GM21529 (cell line): ENCODE measurements at regions not wholly inside any gene's neighbourhood (a gene's known extent, or its start where the extent isn't known, plus 50 kb on each side); places are given as distances from the start of the nearest gene placed in this dataset.
"Not testable (repeated sequence)": the region's sequence is repeated elsewhere in the genome, so short reads cannot be mapped to it uniquely, and the experiment has no call there.

Experiments used
- ATAC-seq: cut with Tn5 transposase; IDR thresholded peaks from one replicate; pipeline ENCODE4 v1.9.1; 2021; ENCODE audit not compliant: unreplicated experiment

GRCh38 chr7:34330308-34330707, 327.7 kb upstream of the NPSR1 start:
- ATAC-seq, result no peak

GRCh38 chr7:34331102-34331501, 326.9 kb upstream of the NPSR1 start:
- ATAC-seq, result no peak

- ATAC-seq, result no peak
Measured at GRCh38 chr7:34332006-34332405, 326.0 kb upstream of the NPSR1 start.

DNA sequence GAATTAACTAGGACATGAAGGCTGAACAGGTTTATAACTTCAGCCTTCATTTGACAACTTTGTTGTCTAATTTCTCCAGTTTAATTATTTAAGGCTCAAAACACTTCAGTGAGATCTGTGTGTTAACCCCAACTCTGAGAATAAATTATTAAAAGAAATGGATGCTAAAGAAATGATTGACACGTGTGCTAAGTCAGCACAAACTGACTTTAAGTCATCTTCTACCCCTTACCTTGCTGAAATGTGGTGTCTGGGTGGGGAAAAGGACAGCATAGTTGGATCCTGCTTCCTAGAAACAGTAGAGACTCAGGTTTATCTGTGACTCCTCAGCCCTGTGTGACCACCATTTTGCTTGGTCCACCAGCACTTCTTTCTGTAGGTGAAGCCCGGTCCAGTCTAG, 324.8 kb upstream of the NPSR1 start:
- no peak for ATAC-seq

GRCh38 chr7:34333925-34334324, 324.1 kb upstream of the NPSR1 start:
- ATAC-seq, result no peak

DNA sequence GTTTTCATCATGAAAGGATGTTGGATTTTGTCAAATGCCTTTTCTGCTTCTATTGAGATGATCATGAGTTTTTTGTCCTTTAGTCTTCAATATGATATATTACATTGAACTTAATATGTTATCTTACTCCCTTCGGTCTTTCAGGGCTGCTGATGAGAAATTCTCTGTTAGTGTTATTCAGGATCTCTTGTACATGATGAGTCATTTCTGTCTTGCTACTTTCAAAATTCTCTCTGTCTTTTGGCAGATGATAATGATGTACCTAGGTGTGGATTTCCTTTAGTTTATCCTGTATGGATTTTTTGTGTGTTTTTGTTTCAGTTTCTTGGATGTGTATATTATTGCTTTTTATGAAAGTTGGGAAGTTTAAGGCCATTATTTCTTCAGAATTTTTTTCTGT, 320.9 kb upstream of the NPSR1 start:
- ATAC-seq, result no peak

GRCh38 chr7:34338961-34339526, 319.0 kb upstream of the NPSR1 start:
- ATAC-seq, result no peak

DNA sequence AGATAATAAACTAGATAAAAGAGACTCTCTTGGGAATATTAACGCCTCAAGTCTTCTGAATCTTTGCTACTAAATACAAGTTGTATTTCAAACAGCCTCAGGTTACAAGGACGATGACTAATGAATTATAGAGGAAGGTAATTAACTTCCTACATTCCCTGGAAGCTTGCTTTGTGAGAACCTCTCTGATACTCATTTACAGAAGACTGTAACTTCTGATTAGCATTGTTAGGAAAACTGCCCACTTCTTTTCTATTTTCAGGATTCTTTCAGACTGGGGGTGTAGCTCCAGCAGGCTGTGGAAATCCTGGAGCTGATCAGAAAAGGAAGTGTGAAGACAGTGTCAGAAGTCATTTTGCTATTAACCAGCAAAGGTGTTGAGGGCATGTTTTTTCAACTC, 316.7 kb upstream of the NPSR1 start:
- no peak for ATAC-seq

GRCh38 chr7:34342387-34342786, 315.6 kb upstream of the NPSR1 start:
- no peak for ATAC-seq

- ATAC-seq, result no peak
Measured at GRCh38 chr7:34343667-34344066, 314.4 kb upstream of the NPSR1 start.

DNA sequence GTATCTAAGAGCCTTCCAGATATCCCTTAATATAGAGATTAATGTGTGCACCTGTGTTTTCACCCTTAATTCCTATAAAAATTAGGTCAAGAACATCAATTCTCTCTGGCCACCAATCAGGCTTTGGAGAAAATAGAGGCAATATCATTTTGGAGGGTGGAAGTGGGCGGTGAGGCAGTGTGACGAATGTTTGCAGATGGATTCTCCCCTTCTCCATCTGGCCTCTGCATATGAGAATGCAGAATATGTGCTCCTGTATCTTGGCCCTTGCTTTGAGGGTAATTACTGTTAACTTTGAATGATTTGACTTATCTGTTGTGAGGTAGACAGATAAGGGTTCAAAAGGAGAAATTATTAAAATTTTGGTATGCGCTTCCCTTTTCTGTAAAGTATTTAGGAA, 304.0 kb upstream of the NPSR1 start:
- no peak for ATAC-seq

GRCh38 chr7:34354899-34355298, 303.1 kb upstream of the NPSR1 start:
- no peak for ATAC-seq

GRCh38 chr7:34357068-34357467, 300.9 kb upstream of the NPSR1 start:
- ATAC-seq, result no peak

DNA sequence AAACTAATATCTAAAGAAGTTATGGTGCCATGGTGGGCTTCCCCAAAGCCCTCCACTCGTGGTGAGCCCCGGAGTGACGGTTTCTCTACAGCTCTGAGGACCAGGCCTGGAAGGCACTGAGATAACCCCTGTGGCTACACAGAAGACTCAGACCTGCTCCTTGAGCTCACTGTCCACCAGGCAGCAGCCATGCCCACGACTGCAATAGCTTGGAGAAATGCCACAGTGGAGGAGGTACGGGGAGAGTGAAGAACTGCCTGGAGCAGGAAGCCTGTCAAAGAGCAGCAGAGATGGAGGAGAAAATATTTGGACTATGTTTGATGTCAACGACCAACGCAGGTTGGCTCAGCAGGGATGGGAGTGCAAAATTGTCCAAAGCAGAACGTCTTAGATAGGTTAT, 300.1 kb upstream of the NPSR1 start:
- no peak for ATAC-seq

DNA sequence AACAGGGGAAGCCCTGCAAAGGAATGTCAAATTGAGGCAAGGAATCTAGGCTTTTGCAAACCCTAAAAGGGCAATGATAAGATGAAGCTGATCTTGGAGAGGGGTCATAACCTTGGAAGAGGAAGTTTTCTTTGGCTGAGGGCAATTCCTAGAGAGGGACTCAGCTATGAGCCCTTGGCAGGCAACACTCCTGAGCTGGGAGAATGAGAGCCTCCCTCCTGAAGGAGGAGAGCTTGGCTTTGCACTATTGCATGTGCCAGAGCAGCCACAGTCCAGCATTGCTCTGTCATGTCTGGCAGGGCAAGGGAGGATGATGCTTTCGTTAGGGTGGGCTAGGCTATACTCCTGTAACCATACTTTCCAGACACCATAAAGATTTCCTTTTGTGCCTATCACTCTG, 299.4 kb upstream of the NPSR1 start:
- ATAC-seq, result not testable (repeated sequence)

DNA sequence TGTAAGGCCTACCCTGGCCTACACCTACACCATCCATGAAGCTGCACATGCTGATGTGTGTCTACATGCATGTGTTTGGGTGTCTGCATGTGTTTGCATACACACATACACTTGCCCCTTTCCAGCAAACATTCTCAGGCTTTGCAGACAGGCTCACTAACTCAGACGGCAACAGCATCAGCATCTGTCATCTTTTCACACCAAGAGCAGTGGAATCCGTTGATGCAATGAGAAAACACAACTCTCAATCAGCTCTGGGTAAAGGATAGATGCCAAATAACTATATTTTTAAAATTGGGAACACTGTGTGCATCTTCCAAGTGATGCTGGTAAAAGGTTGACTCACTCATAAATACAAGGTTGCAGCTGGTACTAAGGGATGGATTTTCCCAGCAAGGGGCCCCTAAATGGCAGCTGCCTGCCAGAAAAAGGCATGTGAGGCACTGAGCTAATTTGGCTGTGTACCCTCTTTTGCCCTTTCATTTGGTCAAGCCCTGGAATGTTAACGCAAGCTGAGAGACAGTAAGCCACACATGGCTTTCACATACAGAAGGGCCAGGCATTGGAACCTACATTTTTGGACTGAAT, 296.3 kb upstream of the NPSR1 start:
- ATAC-seq, result no peak

GRCh38 chr7:34362621-34363020, 295.4 kb upstream of the NPSR1 start:
- no peak for ATAC-seq

DNA sequence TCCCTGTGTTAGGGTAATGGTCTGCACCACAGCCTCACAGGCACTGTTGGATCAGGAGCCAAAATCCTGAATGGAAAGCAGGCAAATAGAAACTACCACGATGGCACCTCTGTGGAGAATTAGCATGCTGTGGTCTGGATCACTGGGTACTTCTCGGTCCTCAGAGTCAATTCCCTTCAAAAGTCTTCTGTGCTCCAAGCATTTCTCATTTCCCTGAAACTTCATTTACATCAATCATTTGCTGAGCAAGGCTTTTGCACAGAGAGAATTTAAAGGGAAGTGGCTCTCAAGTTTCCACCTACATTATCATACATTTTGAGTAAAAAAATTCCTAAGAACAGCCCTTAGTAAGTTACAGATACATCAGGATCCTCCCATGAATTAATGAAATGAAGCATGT, 293.9 kb upstream of the NPSR1 start:
- no peak for ATAC-seq

DNA sequence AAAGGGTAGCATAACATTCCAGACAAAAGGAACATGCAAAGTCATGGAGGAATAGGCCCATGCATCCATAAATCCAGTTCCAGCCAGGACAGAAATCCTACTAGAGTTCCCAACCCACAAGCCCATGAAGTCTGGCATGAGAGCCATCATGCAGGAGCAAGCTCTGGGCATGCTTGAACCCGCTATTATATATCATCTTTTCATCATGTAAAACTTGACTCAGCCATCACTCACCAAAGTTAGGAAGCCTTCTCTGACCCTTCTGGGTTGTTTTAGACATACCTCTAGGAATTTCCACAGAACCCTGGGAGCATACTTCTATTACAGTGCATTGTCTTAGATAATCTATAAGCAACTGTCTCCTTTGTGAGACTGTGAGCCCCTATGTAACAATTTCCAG, 293.0 kb upstream of the NPSR1 start:
- no peak for ATAC-seq

DNA sequence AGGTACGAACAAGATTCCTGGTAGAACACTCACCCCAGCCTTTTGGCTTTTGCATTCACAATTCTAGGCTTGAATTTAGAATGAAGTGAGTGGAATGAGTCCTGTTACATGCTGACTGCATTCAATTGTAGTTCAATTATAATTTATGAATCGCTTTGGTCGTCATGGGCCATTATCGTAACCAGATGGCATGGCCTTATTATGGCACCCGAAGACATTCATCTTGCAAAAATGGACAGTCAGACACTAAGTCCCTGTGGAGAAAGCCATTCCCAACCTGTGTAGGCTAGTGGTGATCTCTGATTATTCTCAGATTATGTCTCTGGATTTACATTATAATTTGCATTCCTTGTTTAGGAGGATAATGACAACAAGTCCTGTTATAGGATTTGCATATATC, 292.4 kb upstream of the NPSR1 start:
- ATAC-seq, result no peak

GRCh38 chr7:34371922-34372321, 286.1 kb upstream of the NPSR1 start:
- no peak for ATAC-seq

GRCh38 chr7:34373940-34374339, 284.1 kb upstream of the NPSR1 start:
- no peak for ATAC-seq

DNA sequence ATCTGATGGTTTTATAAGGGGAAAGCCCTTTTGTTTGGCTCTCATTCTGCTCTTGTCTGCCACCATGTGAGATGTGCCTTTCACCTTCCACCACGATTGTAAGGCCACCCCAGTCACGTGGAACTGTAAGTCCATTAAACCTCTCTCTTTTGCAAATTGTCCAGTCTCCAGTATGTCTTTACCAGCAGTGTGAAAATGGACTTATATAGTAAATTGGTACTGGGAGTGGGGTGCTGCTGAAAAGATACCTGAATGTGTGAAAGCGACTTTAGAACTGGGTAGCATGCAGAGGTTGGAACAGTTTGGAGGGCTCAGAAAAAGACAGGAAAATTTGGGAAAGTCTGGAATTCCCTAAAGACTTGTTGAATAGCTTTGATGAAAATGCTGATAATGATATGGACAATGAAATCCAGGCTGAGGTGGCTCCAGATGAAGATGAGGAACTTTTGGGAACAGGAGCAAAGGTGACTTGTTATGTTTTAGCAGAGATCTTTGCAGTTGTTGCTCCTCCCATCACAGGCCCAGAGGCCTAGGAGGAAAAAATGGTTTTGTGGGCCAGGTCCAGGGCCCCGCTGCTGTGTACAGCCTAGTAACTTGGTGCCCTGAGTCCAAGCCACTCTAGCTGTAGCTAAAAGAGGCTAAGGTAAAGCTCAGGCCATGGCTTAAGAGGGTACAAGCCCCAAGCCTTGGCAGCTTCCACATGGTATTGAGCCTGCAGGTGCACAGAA, 275.7 kb upstream of the NPSR1 start:
- ATAC-seq, result no peak
